Thyroid gland (tissue), 4 donors: ENCODE measurements at regions not wholly inside any gene's neighbourhood (a gene's known extent, or its start where the extent isn't known, plus 50 kb on each side); places are given as distances from the start of the nearest gene placed in this dataset.
"Not testable (repeated sequence)": the region's sequence is repeated elsewhere in the genome, so short reads cannot be mapped to it uniquely, and the experiment has no call there.

Experiments used
- DNase-seq, 2 donors: peaks; one replicate each; pipeline ENCODE4 v3.0.0-alpha.2; 2019
- H3K27ac ChIP-seq, 3 donors: fragments of 200-600 bp; sonication (generic); 1 replicate in 2 of 3; 2 replicates in 1 of 3; pipeline ENCODE4 v1.5.1; 2016 to 2019; ENCODE audit warnings: mild to moderate bottlenecking in 1 of 3, moderate library complexity in 1 of 3
- H3K27me3 ChIP-seq: fragments of 200-600 bp; sonication (generic); one replicate; pipeline ENCODE4 v1.5.1; 2019
- H3K36me3 ChIP-seq, 2 donors: fragments of 200-600 bp; sonication (generic); one replicate each; pipeline ENCODE4 v1.5.1; 2016 to 2019
- H3K4me1 ChIP-seq, 2 donors: fragments of 200-600 bp; sonication (generic); one replicate each; pipeline ENCODE4 v1.5.1; 2017 to 2019
- H3K4me3 ChIP-seq, 3 donors: fragments of 200-600 bp; sonication (generic); replicated peaks in 1 of 3; 1 replicate in 2 of 3; 2 replicates in 1 of 3; pipeline ENCODE4 v1.5.1; 2016; ENCODE audit warnings: mild to moderate bottlenecking in 1 of 3
- H3K9me3 ChIP-seq: fragments of 200-600 bp; sonication (generic); one replicate; pipeline ENCODE4 v1.5.1; 2017
- CTCF ChIP-seq, 6 experiments: fragments of 200-600 bp in 3 of 6; fragments of 450-650 bp in 3 of 6; sonication (generic) in 3 of 6; IDR thresholded peaks; one replicate each; pipeline ENCODE4 v1.5.1; 2016 to 2019; ENCODE audit warnings: antibody characterized with exemption in 6 of 6, mild to moderate bottlenecking in 2 of 6, inconsistent platforms in 1 of 6, moderate library complexity in 1 of 6
- POLR2A ChIP-seq, 2 donors: fragments of 450-650 bp; IDR thresholded peaks; one replicate each; pipeline ENCODE4 v1.6.1; 2017; ENCODE audit warnings: antibody characterized with exemption in 2 of 2, mild to moderate bottlenecking in 2 of 2, moderate library complexity in 1 of 2
- WGBS, 2 donors: methylation state at CpG; one replicate each; pipeline ENCODE4 v1.1.5; 2017; 5-methylcytosine and 5-hydroxymethylcytosine counted together
- intact Hi-C: fragments of 100-400 bp; cut with DNase I; formaldehyde crosslinking; loops from one replicate; pipeline ENCODE4 v1.15.1; 2023

GRCh38 chr10:130935897-130936550 is 375.5 kb downstream of the TCERG1L start:
- 83 to 84% methylated on average over 9 of the region's 9 CpGs for WGBS, 2 donors
- DNase-seq, result no peak
- intact Hi-C loops, result no loop called here
- TF ChIP-seq POLR2A (IDR thresholded peaks at IDR 0.05) (no peak), CTCF (IDR thresholded peaks at IDR 0.05) (no peak)
- Histone ChIP-seq H3K27ac (no peak overlapping the region), H3K4me3 (no peak overlapping the region), H3K9me3 (no peaks in the 10 kb centered on the region), H3K4me1 (peaks cover 0 to 12% of the 10 kb centered on the region in 2 donors), H3K36me3 (no peaks in the 10 kb centered on the region), H3K27me3 (no peaks in the 10 kb centered on the region)

GRCh38 chr10:130936851-130937250 is 374.7 kb downstream of the TCERG1L start:
- no peak overlapping the region for H3K4me3 ChIP-seq
- peaks cover 0 to 12% of the 10 kb centered on the region in 2 donors for H3K4me1 ChIP-seq
- intact Hi-C loops, result no loop called here
- no peaks in the 10 kb centered on the region for H3K36me3 ChIP-seq
- H3K27ac ChIP-seq, result no peak overlapping the region
- WGBS, 2 donors, result 76 to 79% methylated on average over 5 of the region's 5 CpGs
- no peaks in the 10 kb centered on the region for H3K9me3 ChIP-seq
- DNase-seq, result no peak
- no peaks in the 10 kb centered on the region for H3K27me3 ChIP-seq
- no peak for TF ChIP-seq POLR2A (IDR thresholded peaks at IDR 0.05)
- TF ChIP-seq CTCF (IDR thresholded peaks at IDR 0.05), result no peak

GRCh38 chr10:130938051-130938450 is 373.5 kb downstream of the TCERG1L start:
- H3K9me3 ChIP-seq, result no peaks in the 10 kb centered on the region
- 82 to 85% methylated on average over 11 of the region's 11 CpGs for WGBS, 2 donors
- H3K27ac ChIP-seq, result no peak overlapping the region
- no peaks in the 10 kb centered on the region for H3K36me3 ChIP-seq
- peaks cover 0 to 12% of the 10 kb centered on the region in 2 donors for H3K4me1 ChIP-seq
- no peaks in the 10 kb centered on the region for H3K27me3 ChIP-seq
- no peak overlapping the region for H3K4me3 ChIP-seq
- intact Hi-C loops, result no loop called here
- TF ChIP-seq CTCF (IDR thresholded peaks at IDR 0.05) (no peak), POLR2A (IDR thresholded peaks at IDR 0.05) (no peak)
- DNase-seq, result no peak

GRCh38 chr10:130938891-130939290 is 372.6 kb downstream of the TCERG1L start:
- H3K9me3 ChIP-seq, DNase-seq, H3K27ac ChIP-seq, intact Hi-C loops, H3K36me3 ChIP-seq, H3K27me3 ChIP-seq, H3K4me3 ChIP-seq: not testable (repeated sequence)
- peaks cover 0 to 12% of the 10 kb centered on the region in 2 donors for H3K4me1 ChIP-seq
- 90 to 95% methylated on average over 7 of the region's 7 CpGs for WGBS, 2 donors

- 84 to 90% methylated on average over 10 of the region's 10 CpGs for WGBS, 2 donors
- no peaks in the 10 kb centered on the region for H3K4me1 ChIP-seq
- intact Hi-C loops, result no loop called here
- H3K27ac ChIP-seq, result no peak overlapping the region
- no peaks in the 10 kb centered on the region for H3K9me3 ChIP-seq
- DNase-seq, result no peak
- no peak for TF ChIP-seq CTCF (IDR thresholded peaks at IDR 0.05)
- no peak for TF ChIP-seq POLR2A (IDR thresholded peaks at IDR 0.05)
- H3K36me3 ChIP-seq, result no peaks in the 10 kb centered on the region
- H3K27me3 ChIP-seq, result no peaks in the 10 kb centered on the region
- no peak overlapping the region for H3K4me3 ChIP-seq
Measured at GRCh38 chr10:130941886-130942285, 369.6 kb downstream of the TCERG1L start.
